PFSK-1 (cell line): ENCODE measurements at regions not wholly inside any gene's neighbourhood (a gene's known extent, or its start where the extent isn't known, plus 50 kb on each side); places are given as distances from the start of the nearest gene placed in this dataset.

Source experiments
- FOXP2 ChIP-seq: optimal IDR thresholded peaks from 2 replicates; pipeline ENCODE3; 2011; ENCODE audit warnings: borderline replicate concordance, control low read depth, inconsistent platforms; ENCODE audit not compliant: insufficient read depth; ENCODE audit errors: extremely low read length, extremely low read depth
- SIN3A ChIP-seq: IDR thresholded peaks from 2 replicates; pipeline ENCODE4 v1.6.1; 2012; ENCODE audit warnings: mild to moderate bottlenecking, low read length, moderate library complexity, borderline replicate concordance; ENCODE audit not compliant: insufficient read depth
- TAF1 ChIP-seq: IDR thresholded peaks from 2 replicates; pipeline ENCODE4 v1.6.1; 2012; ENCODE audit warnings: low read length, control low read depth, borderline replicate concordance; ENCODE audit not compliant: insufficient read depth
- TF ChIP-seq, protein P1 (sequence below), 2 experiments: IDR thresholded peaks; 2 replicates each; pipeline versions ENCODE4 v1.6.1 to v1.8.0; 2011 to 2012; ENCODE audit warnings: low read depth in 2 of 2, low read length in 2 of 2, control low read depth in 1 of 2, inconsistent platforms in 1 of 2, mild to moderate bottlenecking in 1 of 2, moderate library complexity in 1 of 2; ENCODE audit not compliant: insufficient read depth in 1 of 2

DNA sequence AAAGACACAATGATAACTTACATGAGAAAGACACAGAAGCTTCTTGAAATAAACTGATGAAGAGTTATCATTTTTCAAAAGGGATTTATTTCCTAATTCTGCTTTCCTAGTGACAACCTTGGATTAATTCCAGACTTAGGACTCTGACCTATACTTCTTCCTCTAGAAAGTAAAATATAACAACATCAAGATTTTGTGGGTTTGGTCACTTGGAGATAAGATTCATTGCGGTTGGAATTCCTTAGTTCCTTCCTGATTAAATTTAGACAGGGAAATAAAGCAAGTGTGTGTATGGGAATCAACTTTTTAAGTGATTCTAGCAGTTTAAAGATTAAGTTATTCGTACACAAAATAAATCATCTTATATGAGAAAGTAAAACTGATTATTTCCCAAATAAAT, 208.4 kb upstream of the CCDC150 start:
- TF ChIP-seq, protein P1, sequence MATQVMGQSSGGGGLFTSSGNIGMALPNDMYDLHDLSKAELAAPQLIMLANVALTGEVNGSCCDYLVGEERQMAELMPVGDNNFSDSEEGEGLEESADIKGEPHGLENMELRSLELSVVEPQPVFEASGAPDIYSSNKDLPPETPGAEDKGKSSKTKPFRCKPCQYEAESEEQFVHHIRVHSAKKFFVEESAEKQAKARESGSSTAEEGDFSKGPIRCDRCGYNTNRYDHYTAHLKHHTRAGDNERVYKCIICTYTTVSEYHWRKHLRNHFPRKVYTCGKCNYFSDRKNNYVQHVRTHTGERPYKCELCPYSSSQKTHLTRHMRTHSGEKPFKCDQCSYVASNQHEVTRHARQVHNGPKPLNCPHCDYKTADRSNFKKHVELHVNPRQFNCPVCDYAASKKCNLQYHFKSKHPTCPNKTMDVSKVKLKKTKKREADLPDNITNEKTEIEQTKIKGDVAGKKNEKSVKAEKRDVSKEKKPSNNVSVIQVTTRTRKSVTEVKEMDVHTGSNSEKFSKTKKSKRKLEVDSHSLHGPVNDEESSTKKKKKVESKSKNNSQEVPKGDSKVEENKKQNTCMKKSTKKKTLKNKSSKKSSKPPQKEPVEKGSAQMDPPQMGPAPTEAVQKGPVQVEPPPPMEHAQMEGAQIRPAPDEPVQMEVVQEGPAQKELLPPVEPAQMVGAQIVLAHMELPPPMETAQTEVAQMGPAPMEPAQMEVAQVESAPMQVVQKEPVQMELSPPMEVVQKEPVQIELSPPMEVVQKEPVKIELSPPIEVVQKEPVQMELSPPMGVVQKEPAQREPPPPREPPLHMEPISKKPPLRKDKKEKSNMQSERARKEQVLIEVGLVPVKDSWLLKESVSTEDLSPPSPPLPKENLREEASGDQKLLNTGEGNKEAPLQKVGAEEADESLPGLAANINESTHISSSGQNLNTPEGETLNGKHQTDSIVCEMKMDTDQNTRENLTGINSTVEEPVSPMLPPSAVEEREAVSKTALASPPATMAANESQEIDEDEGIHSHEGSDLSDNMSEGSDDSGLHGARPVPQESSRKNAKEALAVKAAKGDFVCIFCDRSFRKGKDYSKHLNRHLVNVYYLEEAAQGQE (IDR thresholded peaks at IDR 0.05; ENCODE audit: insufficient read depth in 1 of 2, low read depth in 2 of 2, low read length in 2 of 2), result no peak
- TF ChIP-seq TAF1, result no peak
- TF ChIP-seq FOXP2, result no peak
- TF ChIP-seq SIN3A, result no peak
